Activated CD8-positive, alpha-beta memory T cell treated with anti-CD3 and anti-CD28 coated beads for 24 hours (primary cell): ENCODE measurements at regions not wholly inside any gene's neighbourhood (a gene's known extent, or its start where the extent isn't known, plus 50 kb on each side); places are given as distances from the start of the nearest gene placed in this dataset.
"Not testable (repeated sequence)": the region's sequence is repeated elsewhere in the genome, so short reads cannot be mapped to it uniquely, and the experiment has no call there.

Experiments used
- DNase-seq: peaks from one replicate; pipeline ENCODE4 v3.0.0-alpha.2; 2020

GRCh38 chr7:121618182-121618581, 222.1 kb upstream of the FAM3C start:
- DNase-seq = no peak

- no peak for DNase-seq
Measured at GRCh38 chr7:121610243-121610642, 214.1 kb upstream of the FAM3C start.

GRCh38 chr7:121609208-121609607, 213.1 kb upstream of the FAM3C start:
- DNase-seq = no peak

GRCh38 chr7:121608785-121609184, 212.7 kb upstream of the FAM3C start:
- no peak for DNase-seq

- not testable (repeated sequence) for DNase-seq
Measured at GRCh38 chr7:121608183-121608582, 212.1 kb upstream of the FAM3C start.

- DNase-seq = no peak
Measured at GRCh38 chr7:121605317-121605680, 209.2 kb upstream of the FAM3C start.

- DNase-seq = no peak
Measured at GRCh38 chr7:121604627-121605316, 208.7 kb upstream of the FAM3C start.

- no peak for DNase-seq
Measured at GRCh38 chr7:121603886-121604285, 207.8 kb upstream of the FAM3C start.

GRCh38 chr7:121599887-121600286, 203.8 kb upstream of the FAM3C start:
- DNase-seq = no peak

- DNase-seq = no peak
Measured at GRCh38 chr7:121595758-121596696, 199.9 kb upstream of the FAM3C start.

- no peak for DNase-seq
Measured at GRCh38 chr7:121591926-121592325, 195.8 kb upstream of the FAM3C start.

- no peak for DNase-seq
Measured at GRCh38 chr7:121587435-121587834, 191.3 kb upstream of the FAM3C start.

GRCh38 chr7:121582258-121582657, 186.2 kb upstream of the FAM3C start:
- DNase-seq = no peak

- DNase-seq = no peak
Measured at GRCh38 chr7:121579639-121580038, 183.5 kb upstream of the FAM3C start.

- no peak for DNase-seq
Measured at GRCh38 chr7:121578669-121579068, 182.6 kb upstream of the FAM3C start.

- DNase-seq = no peak
Measured at GRCh38 chr7:121576148-121576917, 180.2 kb upstream of the FAM3C start.

- DNase-seq = no peak
Measured at GRCh38 chr7:121575194-121575765, 179.2 kb upstream of the FAM3C start.

GRCh38 chr7:121574109-121574508, 178.0 kb upstream of the FAM3C start:
- no peak for DNase-seq

- no peak for DNase-seq
Measured at GRCh38 chr7:121572615-121573014, 176.5 kb upstream of the FAM3C start.

- DNase-seq = no peak
Measured at GRCh38 chr7:121570365-121570764, 174.3 kb upstream of the FAM3C start.

GRCh38 chr7:121563177-121563576, 167.1 kb upstream of the FAM3C start:
- no peak for DNase-seq

- no peak for DNase-seq
Measured at GRCh38 chr7:121562259-121562658, 166.2 kb upstream of the FAM3C start.

GRCh38 chr7:121561717-121562116, 165.6 kb upstream of the FAM3C start:
- DNase-seq = no peak
